Mesodermal cell (in vitro differentiated cells): ENCODE measurements at regions not wholly inside any gene's neighbourhood (a gene's known extent, or its start where the extent isn't known, plus 50 kb on each side); places are given as distances from the start of the nearest gene placed in this dataset.
"Not testable (repeated sequence)": the region's sequence is repeated elsewhere in the genome, so short reads cannot be mapped to it uniquely, and the experiment has no call there.

Experiments used
- H3K27ac ChIP-seq: 2 replicates; pipeline ENCODE4 v1.7.0; 2013; ENCODE audit warnings: mild to moderate bottlenecking, low read depth, low read length, moderate library complexity; ENCODE audit not compliant: severe bottlenecking
- H3K36me3 ChIP-seq: 2 replicates; pipeline ENCODE4 v1.7.1; 2013; ENCODE audit warnings: mild to moderate bottlenecking, low read length, moderate library complexity; ENCODE audit not compliant: control insufficient read depth, insufficient read depth
- H3K4me1 ChIP-seq: one replicate; pipeline ENCODE4 v1.7.1; 2013; ENCODE audit warnings: mild to moderate bottlenecking, low read length; ENCODE audit not compliant: insufficient read depth, control insufficient read depth, poor library complexity, severe bottlenecking
- H3K4me3 ChIP-seq: 2 replicates; pipeline ENCODE4 v1.7.0; 2013; ENCODE audit warnings: low read length, control low read depth, mild to moderate bottlenecking; ENCODE audit not compliant: insufficient read depth, poor library complexity, severe bottlenecking; ENCODE audit errors: extremely low read depth
- H3K9me3 ChIP-seq: 2 replicates; pipeline ENCODE4 v1.7.1; 2013; ENCODE audit warnings: mild to moderate bottlenecking, low read length, moderate library complexity; ENCODE audit not compliant: control insufficient read depth
- WGBS, 2 experiments: methylation state at CpG; one replicate each; pipeline ENCODE4 v1.1.5; 2013; ENCODE audit warnings: missing lambda C conversion rate in 2 of 2; ENCODE audit not compliant: insufficient coverage in 2 of 2; 5-methylcytosine and 5-hydroxymethylcytosine counted together

GRCh38 chr3:48101301-48101650, 85.1 kb upstream of the MAP4 start:
- peaks cover 11% of the 10 kb centered on the region for H3K4me1 ChIP-seq
- WGBS, 2 experiments, result 90 to 100% methylated on average over 1 to 2 of the region's 2 CpGs
- not testable (repeated sequence) for H3K4me3 ChIP-seq, H3K9me3 ChIP-seq, H3K36me3 ChIP-seq, H3K27ac ChIP-seq

GRCh38 chr3:48092270-48092669, 76.1 kb upstream of the MAP4 start:
- WGBS, 2 experiments, result 93 to 100% methylated on average over 1 of the region's 2 CpGs
- Histone ChIP-seq H3K4me1 (peaks cover 11% of the 10 kb centered on the region), H3K36me3 (no peaks in the 10 kb centered on the region), H3K9me3 (no peaks in the 10 kb centered on the region), H3K4me3 (no peak overlapping the region), H3K27ac (no peak overlapping the region)

GRCh38 chr3:48090166-48090939, 74.1 kb upstream of the MAP4 start:
- Histone ChIP-seq H3K4me3 (peak overlapping the region; percentile 95), H3K36me3 (peaks cover 6% of the 10 kb centered on the region), H3K9me3 (no peaks in the 10 kb centered on the region), H3K4me1 (peaks cover 18% of the 10 kb centered on the region), H3K27ac (no peak overlapping the region)
- 88 to 90% methylated on average over 17 to 18 of the region's 19 CpGs for WGBS, 2 experiments

- Histone ChIP-seq H3K36me3 (peaks cover 12% of the 10 kb centered on the region), H3K4me1 (peaks cover 18% of the 10 kb centered on the region), H3K4me3 (peak overlapping the region; percentile 95), H3K9me3 (no peaks in the 10 kb centered on the region), H3K27ac (peak overlapping the region; percentile 99)
- WGBS, 2 experiments, result 0% methylated on average over 50 to 68 of the region's 79 CpGs
These were observed 72.7 kb upstream of the MAP4 start for GRCh38 chr3:48088749-48089466.

GRCh38 chr3:48088056-48088748, 72.0 kb upstream of the MAP4 start:
- Histone ChIP-seq H3K9me3 (no peaks in the 10 kb centered on the region), H3K27ac (peak overlapping the region; percentile 99), H3K4me1 (peaks cover 18% of the 10 kb centered on the region), H3K36me3 (peaks cover 17% of the 10 kb centered on the region), H3K4me3 (peak overlapping the region; percentile 95)
- WGBS, 2 experiments, result 0 to 1% methylated on average over 17 to 22 of the region's 40 CpGs

- Histone ChIP-seq H3K4me3 (peak overlapping the region; percentile 95), H3K9me3 (no peaks in the 10 kb centered on the region), H3K27ac (peak overlapping the region; percentile 99), H3K4me1 (peaks cover 18% of the 10 kb centered on the region), H3K36me3 (peaks cover 27% of the 10 kb centered on the region)
These were observed 70.5 kb upstream of the MAP4 start for GRCh38 chr3:48086705-48087104.

- no peaks in the 10 kb centered on the region for H3K9me3 ChIP-seq
- peaks cover 35% of the 10 kb centered on the region for H3K36me3 ChIP-seq
- H3K4me3 ChIP-seq, result no peak overlapping the region
- WGBS, 2 experiments, result no CpG with 5 or more reads among the region's 1 CpG
- no peak overlapping the region for H3K27ac ChIP-seq
- H3K4me1 ChIP-seq, result peaks cover 9% of the 10 kb centered on the region
These were observed 68.7 kb upstream of the MAP4 start for GRCh38 chr3:48084929-48085328.

GRCh38 chr3:48084170-48084569, 68.0 kb upstream of the MAP4 start:
- Histone ChIP-seq H3K27ac (no peak overlapping the region), H3K36me3 (peaks cover 43% of the 10 kb centered on the region), H3K9me3 (no peaks in the 10 kb centered on the region), H3K4me3 (no peak overlapping the region), H3K4me1 (peaks cover 7% of the 10 kb centered on the region)
- WGBS, 2 experiments, result 100% methylated on average over 1 of the region's 2 CpGs; no CpG with 5 or more reads in 1 of the 2 experiments

GRCh38 chr3:48082580-48083184, 66.5 kb upstream of the MAP4 start:
- Histone ChIP-seq H3K36me3 (peaks cover 50% of the 10 kb centered on the region), H3K9me3 (no peaks in the 10 kb centered on the region), H3K27ac (no peak overlapping the region), H3K4me3 (no peak overlapping the region), H3K4me1 (peaks cover 7% of the 10 kb centered on the region)
- 88 to 100% methylated on average over 2 of the region's 4 CpGs for WGBS, 2 experiments

GRCh38 chr3:48077815-48078214, 61.6 kb upstream of the MAP4 start:
- Histone ChIP-seq H3K4me3 (no peak overlapping the region), H3K36me3 (peaks cover 56% of the 10 kb centered on the region), H3K9me3 (no peaks in the 10 kb centered on the region), H3K27ac (no peak overlapping the region), H3K4me1 (no peaks in the 10 kb centered on the region)
- 78 to 100% methylated on average over 1 to 2 of the region's 2 CpGs for WGBS, 2 experiments
